SU-DHL-6 (cell line): ENCODE measurements at regions not wholly inside any gene's neighbourhood (a gene's known extent, or its start where the extent isn't known, plus 50 kb on each side); places are given as distances from the start of the nearest gene placed in this dataset.

ENCODE experiments used
- CTCF ChIP-seq: fragments of 200-600 bp; sonication (generic); IDR thresholded peaks from one replicate; pipeline ENCODE4 v1.5.1; 2017; ENCODE audit warnings: antibody characterized with exemption, mild to moderate bottlenecking, low read length, moderate library complexity; ENCODE audit not compliant: insufficient read depth, poor library complexity, severe bottlenecking
- EZH2phosphoT487 ChIP-seq: fragments of 200-600 bp; sonication (generic), shearing (Covaris generic); conservative IDR thresholded peaks from 2 replicates; pipeline ENCODE4 v1.6.1; 2018; ENCODE audit warnings: mild to moderate bottlenecking, antibody characterized with exemption, low read length, moderate library complexity, mixed read lengths

- TF ChIP-seq CTCF, result no peak
- TF ChIP-seq EZH2phosphoT487, result no peak
Observed at GRCh38 chr7:95180-95862, 97.0 kb upstream of the FAM20C start.
